C4-2B (cell line): ENCODE measurements at regions not wholly inside any gene's neighbourhood (a gene's known extent, or its start where the extent isn't known, plus 50 kb on each side); places are given as distances from the start of the nearest gene placed in this dataset.

Source experiments
- H3K27ac ChIP-seq: fragments of 450-650 bp; 2 replicates; pipeline ENCODE4 v1.5.1; 2017
- CTCF ChIP-seq: fragments of 450-650 bp; conservative IDR thresholded peaks from 2 replicates; pipeline ENCODE4 v1.5.1; 2017; ENCODE audit warnings: mild to moderate bottlenecking
- ZFX ChIP-seq: fragments of 450-650 bp; IDR thresholded peaks from 2 replicates; pipeline ENCODE4 v1.6.1; 2017

DNA sequence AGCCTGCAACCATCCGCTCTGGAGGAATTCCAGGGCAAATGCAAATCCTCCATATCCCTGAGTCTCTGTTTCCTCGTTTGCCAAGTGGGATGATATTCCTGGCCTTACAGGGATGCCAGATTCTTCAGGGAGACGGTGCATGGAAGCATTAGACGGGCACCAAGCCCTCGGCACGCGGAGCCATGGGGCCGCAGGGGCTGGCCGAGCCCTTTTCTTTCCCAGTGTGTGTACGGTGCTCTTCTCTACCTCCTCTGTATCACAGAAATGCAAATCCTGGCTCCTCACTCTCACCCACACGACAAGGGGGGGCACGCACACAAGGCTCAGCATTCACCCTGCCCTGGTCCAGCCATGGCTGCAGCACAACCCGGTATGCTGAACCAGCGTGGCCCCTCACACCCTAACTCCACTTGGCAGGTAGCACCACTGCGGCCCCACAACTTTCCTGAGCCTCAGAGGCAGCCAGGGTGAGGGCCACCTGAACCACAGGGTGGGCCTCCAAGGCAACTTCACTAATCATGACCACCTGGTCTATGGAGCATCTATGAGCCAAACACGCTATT lies 64.1 kb upstream of the SALL3 start:
- TF ChIP-seq ZFX (no peak), CTCF (no peak)
- no peak overlapping the region for H3K27ac ChIP-seq

DNA sequence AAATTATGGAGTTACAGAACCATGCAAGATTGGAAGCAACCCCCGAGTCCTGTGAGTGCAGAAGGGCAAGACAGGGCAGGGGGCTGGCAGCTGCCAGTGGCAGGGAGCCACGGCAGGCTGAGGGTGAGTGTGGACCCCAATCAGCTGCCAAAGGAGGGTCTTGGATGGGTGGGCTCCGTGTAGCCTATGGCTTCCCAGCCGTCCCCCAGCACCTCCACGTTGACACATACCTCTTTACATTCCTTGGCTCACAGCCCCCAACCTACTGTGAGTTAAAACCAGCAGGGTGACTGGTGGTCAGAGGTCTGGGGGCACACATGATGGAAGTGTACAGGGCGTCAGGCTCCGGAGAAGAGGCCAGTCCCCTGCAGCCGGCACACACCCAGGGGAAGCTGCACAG lies 60.9 kb upstream of the SALL3 start:
- no peak overlapping the region for H3K27ac ChIP-seq
- TF ChIP-seq CTCF (no peak), ZFX (no peak)

DNA sequence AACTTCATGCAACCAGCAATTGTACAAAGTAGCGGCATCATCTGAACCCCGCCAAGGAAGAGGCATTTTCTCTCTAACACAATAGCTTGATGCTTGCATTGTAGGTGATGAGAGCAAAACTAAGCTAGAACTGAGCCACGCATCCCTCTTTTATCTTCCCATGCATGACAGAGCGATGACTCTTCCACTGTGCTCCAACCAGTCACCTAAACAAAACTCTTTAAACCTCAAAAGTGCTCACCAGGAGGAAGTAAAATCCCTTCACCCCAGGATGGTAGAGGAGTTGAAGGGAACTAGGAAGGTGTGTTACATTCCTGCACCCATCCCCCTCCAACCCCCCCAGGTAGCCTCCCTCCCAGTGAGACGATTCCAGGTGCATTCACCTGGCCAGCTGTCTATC lies 59.7 kb upstream of the SALL3 start:
- H3K27ac ChIP-seq = no peak overlapping the region
- TF ChIP-seq ZFX (no peak), CTCF (no peak)

DNA sequence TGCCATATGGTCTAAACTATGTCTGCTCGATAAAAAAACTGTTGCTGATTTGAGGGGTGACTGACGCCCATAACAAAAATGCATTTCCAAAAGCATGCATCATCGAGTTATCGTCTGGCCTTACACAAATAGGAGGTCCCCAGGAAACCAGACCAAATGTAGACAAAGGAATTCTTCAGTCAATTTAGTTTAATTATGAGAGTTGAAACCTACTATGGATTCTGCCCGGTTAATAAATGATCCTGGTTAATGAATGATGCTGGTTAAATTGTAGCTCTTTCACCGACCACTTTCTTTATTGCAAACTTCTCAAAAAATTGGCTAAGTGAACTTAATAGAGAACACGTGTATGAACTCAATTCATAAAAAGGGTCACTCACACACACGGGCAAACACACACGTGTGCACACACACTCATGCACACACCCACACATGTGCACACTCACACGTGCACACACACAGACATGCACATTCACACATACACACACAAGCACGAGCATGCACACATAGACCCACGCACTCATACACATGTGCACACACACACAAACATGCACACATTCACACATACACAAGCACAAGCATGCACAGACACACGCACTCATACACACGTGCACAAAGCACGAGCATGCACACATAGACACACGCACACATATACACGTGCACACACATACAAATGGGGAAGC lies 59.0 kb upstream of the SALL3 start:
- H3K27ac ChIP-seq = no peak overlapping the region
- no peak for TF ChIP-seq CTCF
- TF ChIP-seq ZFX = no peak

DNA sequence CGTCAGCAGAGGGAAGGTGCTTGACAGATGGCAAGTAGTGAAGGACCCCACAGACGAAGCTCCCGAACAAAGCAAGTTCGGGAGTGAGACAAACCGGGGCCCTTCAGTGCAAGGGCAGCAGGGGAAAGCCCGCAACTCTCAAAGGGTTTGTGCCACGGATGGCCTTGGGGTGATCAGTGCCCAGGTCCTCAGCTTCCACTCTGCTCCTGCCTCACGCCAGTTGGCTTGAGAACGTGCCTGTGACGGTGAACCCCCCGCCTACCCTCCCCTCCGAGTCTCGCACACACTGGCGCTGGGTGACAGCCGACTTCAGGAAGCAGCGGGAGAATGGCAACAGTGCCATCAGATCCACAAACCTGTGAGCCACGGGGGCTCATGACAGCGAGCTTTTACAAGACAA lies 56.8 kb upstream of the SALL3 start:
- TF ChIP-seq CTCF (no peak), ZFX (no peak)
- H3K27ac ChIP-seq = no peak overlapping the region

DNA sequence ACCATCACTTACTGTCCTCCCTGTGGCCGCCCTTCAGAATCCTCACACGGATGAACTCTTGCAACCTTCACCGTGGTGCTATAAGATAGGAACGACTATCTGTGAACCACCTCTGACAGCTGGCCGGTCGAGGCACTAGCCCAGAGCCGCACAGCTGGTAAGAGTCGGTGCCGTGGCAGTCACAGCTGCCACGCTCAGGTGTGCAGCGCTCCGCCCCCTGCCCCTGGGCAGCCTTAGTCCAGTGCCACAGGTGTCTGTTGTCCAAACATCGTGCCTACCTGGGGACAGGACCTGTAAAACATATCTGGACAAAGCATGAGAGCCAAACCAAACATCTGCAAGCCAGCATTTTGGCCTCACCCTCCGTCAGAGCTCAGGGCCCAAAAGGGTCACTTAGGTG lies 55.3 kb upstream of the SALL3 start:
- TF ChIP-seq ZFX = no peak
- TF ChIP-seq CTCF = no peak
- no peak overlapping the region for H3K27ac ChIP-seq

GRCh38 chr18:78924786-78925540 lies 54.7 kb upstream of the SALL3 start:
- H3K27ac ChIP-seq = no peak overlapping the region; the same call in 1 of the 2 replicates
- TF ChIP-seq CTCF (no peak), ZFX (no peak)
